Stimulated activated naive CD8-positive, alpha-beta T cell treated with anti-CD3 and anti-CD28 coated beads, Interleukin-15, amount 100 ng/mL, for 72 hours (primary cell): ENCODE measurements at regions not wholly inside any gene's neighbourhood (a gene's known extent, or its start where the extent isn't known, plus 50 kb on each side); places are given as distances from the start of the nearest gene placed in this dataset.

Experiments used
- ATAC-seq: fragments of 150-1000 bp; cut with Tn5 transposase; 2 replicates; pipeline ENCODE4 v1.10.0; 2021; ENCODE audit warnings: mild to moderate bottlenecking, moderate library complexity
- DNase-seq, 2 donors: peaks; one replicate each; pipeline ENCODE4 v3.0.0; 2021 to 2022
- H3K27ac Mint-ChIP-seq, 2 donors: one replicate each; pipeline ENCODE4 v1.8.0; 2022; ENCODE audit warnings: mild to moderate bottlenecking in 2 of 2, mixed read lengths in 2 of 2, moderate library complexity in 2 of 2
- H3K27me3 Mint-ChIP-seq: one replicate; pipeline ENCODE4 v1.8.0; 2022; ENCODE audit warnings: mixed read lengths
- H3K4me1 Mint-ChIP-seq: one replicate; pipeline ENCODE4 v1.8.0; 2022; ENCODE audit warnings: mild to moderate bottlenecking, mixed read lengths
- H3K4me3 Mint-ChIP-seq, 2 donors: one replicate each; pipeline ENCODE4 v1.8.0; 2022; ENCODE audit warnings: mild to moderate bottlenecking in 2 of 2, mixed read lengths in 2 of 2, moderate library complexity in 1 of 2
- H3K9me3 Mint-ChIP-seq, 2 donors: one replicate each; pipeline ENCODE4 v1.8.0; 2022; ENCODE audit warnings: mixed read lengths in 2 of 2

- no peak for DNase-seq
- no peaks in the 10 kb centered on the region for H3K9me3 Mint-ChIP-seq
- H3K4me3 Mint-ChIP-seq: no peak overlapping the region
- H3K27me3 Mint-ChIP-seq: peaks cover 38% of the 10 kb centered on the region
- no peak overlapping the region for H3K27ac Mint-ChIP-seq
- H3K4me1 Mint-ChIP-seq: peaks cover 7% of the 10 kb centered on the region
- ATAC-seq: no peak
Measured at GRCh38 chr2:120551522-120551921, 184.1 kb upstream of the GLI2 start.

- Mint-ChIP-seq H3K27ac (no peak overlapping the region), H3K4me3 (no peak overlapping the region), H3K4me1 (peaks cover 7% of the 10 kb centered on the region), H3K27me3 (peaks cover 40% of the 10 kb centered on the region), H3K9me3 (no peaks in the 10 kb centered on the region)
- ATAC-seq (no peak), DNase-seq (no peak)
Measured at GRCh38 chr2:120552079-120552478, 183.6 kb upstream of the GLI2 start.

GRCh38 chr2:120552800-120553481 is 182.7 kb upstream of the GLI2 start:
- Mint-ChIP-seq H3K4me3 (peak overlapping the region in 1 of 2 donors; percentile 7), H3K4me1 (peaks cover 7% of the 10 kb centered on the region), H3K27ac (no peak overlapping the region), H3K27me3 (peaks cover 42% of the 10 kb centered on the region), H3K9me3 (no peaks in the 10 kb centered on the region)
- DNase-seq: peak; percentile 13 to 35
- peak; percentile 75 for ATAC-seq

- ATAC-seq (no peak), DNase-seq (no peak)
- Mint-ChIP-seq H3K27ac (no peak overlapping the region), H3K4me1 (peaks cover 7% of the 10 kb centered on the region), H3K27me3 (peaks cover 46% of the 10 kb centered on the region), H3K4me3 (no peak overlapping the region), H3K9me3 (no peaks in the 10 kb centered on the region)
Measured at GRCh38 chr2:120554625-120555032, 181.0 kb upstream of the GLI2 start.

- Mint-ChIP-seq H3K4me1 (peaks cover 7% of the 10 kb centered on the region), H3K27me3 (peaks cover 50% of the 10 kb centered on the region), H3K27ac (no peak overlapping the region), H3K9me3 (no peaks in the 10 kb centered on the region), H3K4me3 (no peak overlapping the region)
- DNase-seq (no peak), ATAC-seq (no peak)
Measured at GRCh38 chr2:120555092-120555491, 180.6 kb upstream of the GLI2 start.

- Mint-ChIP-seq H3K27me3 (peaks cover 50% of the 10 kb centered on the region), H3K4me3 (no peak overlapping the region), H3K27ac (no peak overlapping the region), H3K4me1 (peaks cover 7% of the 10 kb centered on the region), H3K9me3 (no peaks in the 10 kb centered on the region)
- DNase-seq (no peak), ATAC-seq (no peak)
Measured at GRCh38 chr2:120556911-120557310, 178.8 kb upstream of the GLI2 start.

- H3K4me3 Mint-ChIP-seq: no peak overlapping the region
- H3K27me3 Mint-ChIP-seq: peaks cover 37% of the 10 kb centered on the region
- no peak overlapping the region for H3K27ac Mint-ChIP-seq
- no peak for ATAC-seq
- no peaks in the 10 kb centered on the region for H3K9me3 Mint-ChIP-seq
- H3K4me1 Mint-ChIP-seq: no peaks in the 10 kb centered on the region
- DNase-seq: no peak
Measured at GRCh38 chr2:120558847-120559246, 176.8 kb upstream of the GLI2 start.

- no peak overlapping the region for H3K27ac Mint-ChIP-seq
- H3K27me3 Mint-ChIP-seq: peaks cover 35% of the 10 kb centered on the region
- H3K9me3 Mint-ChIP-seq: no peaks in the 10 kb centered on the region
- DNase-seq (no peak), ATAC-seq (no peak)
- no peaks in the 10 kb centered on the region for H3K4me1 Mint-ChIP-seq
- H3K4me3 Mint-ChIP-seq: no peak overlapping the region
Measured at GRCh38 chr2:120559401-120559800, 176.3 kb upstream of the GLI2 start.

- H3K27ac Mint-ChIP-seq: no peak overlapping the region
- H3K27me3 Mint-ChIP-seq: peaks cover 25% of the 10 kb centered on the region
- H3K4me3 Mint-ChIP-seq: no peak overlapping the region
- ATAC-seq: no peak
- DNase-seq: no peak
- no peaks in the 10 kb centered on the region for H3K4me1 Mint-ChIP-seq
- H3K9me3 Mint-ChIP-seq: no peaks in the 10 kb centered on the region
Measured at GRCh38 chr2:120560330-120560729, 175.3 kb upstream of the GLI2 start.

- no peaks in the 10 kb centered on the region for H3K9me3 Mint-ChIP-seq
Measured at GRCh38 chr2:120561379-120562035, 174.2 kb upstream of the GLI2 start.

GRCh38 chr2:120562218-120563005 is 173.3 kb upstream of the GLI2 start:
- no peaks in the 10 kb centered on the region for H3K4me1 Mint-ChIP-seq
- H3K27ac Mint-ChIP-seq: no peak overlapping the region
- peaks cover 11% of the 10 kb centered on the region for H3K27me3 Mint-ChIP-seq
- DNase-seq (no peak), ATAC-seq (no peak)
- H3K9me3 Mint-ChIP-seq: no peaks in the 10 kb centered on the region
- H3K4me3 Mint-ChIP-seq: no peak overlapping the region

More at GRCh38 chr2:120561379-120562035, 174.2 kb upstream of the GLI2 start:
- ATAC-seq (no peak), DNase-seq (no peak)
- peaks cover 20% of the 10 kb centered on the region for H3K27me3 Mint-ChIP-seq
- no peak overlapping the region for H3K4me3 Mint-ChIP-seq
- H3K4me1 Mint-ChIP-seq: no peaks in the 10 kb centered on the region
- H3K27ac Mint-ChIP-seq: no peak overlapping the region

GRCh38 chr2:120563616-120564015 is 172.1 kb upstream of the GLI2 start:
- no peak for ATAC-seq
- Mint-ChIP-seq H3K4me3 (no peak overlapping the region), H3K4me1 (no peaks in the 10 kb centered on the region), H3K27ac (no peak overlapping the region), H3K9me3 (no peaks in the 10 kb centered on the region), H3K27me3 (peaks cover 8% of the 10 kb centered on the region)
- no peak for DNase-seq

- peaks cover 6% of the 10 kb centered on the region for H3K27me3 Mint-ChIP-seq
- H3K9me3 Mint-ChIP-seq: no peaks in the 10 kb centered on the region
- ATAC-seq: no peak
- no peak overlapping the region for H3K4me3 Mint-ChIP-seq
- peak overlapping the region in 1 of 2 donors; percentile 1 for H3K27ac Mint-ChIP-seq
- DNase-seq: no peak
- no peaks in the 10 kb centered on the region for H3K4me1 Mint-ChIP-seq
Measured at GRCh38 chr2:120564213-120565094, 171.2 kb upstream of the GLI2 start.

GRCh38 chr2:120565095-120565460 is 170.6 kb upstream of the GLI2 start:
- H3K4me1 Mint-ChIP-seq: no peaks in the 10 kb centered on the region
- no peak overlapping the region for H3K27ac Mint-ChIP-seq
- ATAC-seq: no peak
- no peak overlapping the region for H3K4me3 Mint-ChIP-seq
- DNase-seq: no peak
- H3K27me3 Mint-ChIP-seq: no peaks in the 10 kb centered on the region
- no peaks in the 10 kb centered on the region for H3K9me3 Mint-ChIP-seq

- no peaks in the 10 kb centered on the region for H3K4me1 Mint-ChIP-seq
- H3K27me3 Mint-ChIP-seq: no peaks in the 10 kb centered on the region
Measured at GRCh38 chr2:120565929-120566328, 169.7 kb upstream of the GLI2 start.

More at GRCh38 chr2:120565929-120566328, 169.7 kb upstream of the GLI2 start:
- DNase-seq: no peak
- no peak for ATAC-seq
- no peaks in the 10 kb centered on the region for H3K9me3 Mint-ChIP-seq
- H3K27ac Mint-ChIP-seq: no peak overlapping the region
- H3K4me3 Mint-ChIP-seq: no peak overlapping the region
